GM18511 (cell line): ENCODE measurements at regions not wholly inside any gene's neighbourhood (a gene's known extent, or its start where the extent isn't known, plus 50 kb on each side); places are given as distances from the start of the nearest gene placed in this dataset.
"Not testable (repeated sequence)": the region's sequence is repeated elsewhere in the genome, so short reads cannot be mapped to it uniquely, and the experiment has no call there.

Experiments
- ATAC-seq: cut with Tn5 transposase; IDR thresholded peaks from one replicate; pipeline ENCODE4 v1.9.1; 2021; ENCODE audit warnings: mild to moderate bottlenecking, moderate library complexity; ENCODE audit not compliant: unreplicated experiment

- ATAC-seq, result no peak
These were observed 247.6 kb upstream of the ELAVL2 start for GRCh38 chr9:24073666-24074065.

- ATAC-seq, result no peak
These were observed 247.1 kb upstream of the ELAVL2 start for GRCh38 chr9:24073007-24073592.

GRCh38 chr9:24071716-24072115 is 245.7 kb upstream of the ELAVL2 start:
- ATAC-seq, result no peak

- ATAC-seq, result no peak
These were observed 245.1 kb upstream of the ELAVL2 start for GRCh38 chr9:24071091-24071490.

GRCh38 chr9:24067107-24067506 is 241.1 kb upstream of the ELAVL2 start:
- not testable (repeated sequence) for ATAC-seq

GRCh38 chr9:24059651-24060050 is 233.6 kb upstream of the ELAVL2 start:
- no peak for ATAC-seq

GRCh38 chr9:24051587-24051986 is 225.5 kb upstream of the ELAVL2 start:
- no peak for ATAC-seq

- not testable (repeated sequence) for ATAC-seq
These were observed 224.2 kb upstream of the ELAVL2 start for GRCh38 chr9:24050239-24050638.

- ATAC-seq, result no peak
These were observed 219.1 kb upstream of the ELAVL2 start for GRCh38 chr9:24045150-24045549.

GRCh38 chr9:24044576-24044975 is 218.5 kb upstream of the ELAVL2 start:
- no peak for ATAC-seq

- no peak for ATAC-seq
These were observed 215.2 kb upstream of the ELAVL2 start for GRCh38 chr9:24041160-24041690.

- ATAC-seq, result no peak
These were observed 210.4 kb upstream of the ELAVL2 start for GRCh38 chr9:24036459-24036858.

GRCh38 chr9:24035816-24036215 is 209.8 kb upstream of the ELAVL2 start:
- ATAC-seq, result no peak

GRCh38 chr9:24011881-24012280 is 185.8 kb upstream of the ELAVL2 start:
- no peak for ATAC-seq

- no peak for ATAC-seq
These were observed 185.1 kb upstream of the ELAVL2 start for GRCh38 chr9:24011009-24011717.

- ATAC-seq, result no peak
These were observed 183.3 kb upstream of the ELAVL2 start for GRCh38 chr9:24009322-24009721.

- ATAC-seq, result no peak
These were observed 181.1 kb upstream of the ELAVL2 start for GRCh38 chr9:24007185-24007584.

- not testable (repeated sequence) for ATAC-seq
These were observed 165.8 kb upstream of the ELAVL2 start for GRCh38 chr9:23991874-23992273.

- no peak for ATAC-seq
These were observed 153.5 kb upstream of the ELAVL2 start for GRCh38 chr9:23979491-23979890.

GRCh38 chr9:23962101-23962500 is 136.1 kb upstream of the ELAVL2 start:
- no peak for ATAC-seq

- ATAC-seq, result no peak
These were observed 119.9 kb upstream of the ELAVL2 start for GRCh38 chr9:23945897-23946296.

- no peak for ATAC-seq
These were observed 115.0 kb upstream of the ELAVL2 start for GRCh38 chr9:23941051-23941450.
